ENCODE measurements at regions not wholly inside any gene's neighbourhood (a gene's known extent, or its start where the extent isn't known, plus 50 kb on each side); places are given as distances from the start of the nearest gene placed in this dataset.
A peak's percentile ranks its signal among the peaks of the same experiment; 100 is the strongest.
"Not testable (repeated sequence)": the region's sequence is repeated elsewhere in the genome, so short reads cannot be mapped to it uniquely, and the experiment has no call there.

GRCh38 chrX:113510586-113510985, 670.0 kb upstream of the AMOT start:
- no peaks in the 10 kb centered on the region for H3K36me3 ChIP-seq (ENCODE audit: control insufficient read depth, insufficient read depth, low read length, severe bottlenecking)
- H3K4me3 ChIP-seq (ENCODE audit: low read length): no peak overlapping the region
- peak; percentile 15 for DNase-seq (ENCODE audit: low read depth)
- H3K4me1 ChIP-seq (ENCODE audit: control insufficient read depth, insufficient read depth, low read length): peaks cover 12% of the 10 kb centered on the region
- H3K9ac ChIP-seq (ENCODE audit: low read length): no peak overlapping the region
- H3K9me3 ChIP-seq (ENCODE audit: control insufficient read depth, low read length): no peaks in the 10 kb centered on the region
- no peaks in the 10 kb centered on the region for H3K27me3 ChIP-seq (replicated peaks; ENCODE audit: control insufficient read depth, insufficient read depth, low read length)

DNA sequence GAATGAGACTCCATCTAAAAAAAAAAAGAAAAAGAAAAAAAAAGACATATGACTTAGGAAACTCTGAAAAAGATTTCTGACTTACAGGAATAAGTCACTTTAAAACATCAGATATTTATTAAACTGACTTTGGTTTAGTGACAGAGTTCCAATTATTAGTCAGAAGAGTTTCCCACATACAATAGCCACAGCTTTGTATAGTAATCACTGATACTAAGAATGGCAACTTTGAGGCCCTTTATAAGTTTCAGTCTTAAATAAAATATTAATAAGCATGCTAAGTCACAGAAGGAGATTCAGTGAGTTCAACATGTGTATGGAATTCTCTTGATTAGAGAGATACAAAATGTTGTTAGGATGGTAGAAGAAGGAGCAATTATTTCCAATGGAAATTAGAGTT, 652.3 kb upstream of the AMOT start:
- H3K4me1 ChIP-seq (ENCODE audit: control insufficient read depth, insufficient read depth, low read length): no peaks in the 10 kb centered on the region
- peaks cover 6% of the 10 kb centered on the region for H3K27me3 ChIP-seq (replicated peaks; ENCODE audit: control insufficient read depth, insufficient read depth, low read length)
- no peak for DNase-seq (ENCODE audit: low read depth)
- H3K9me3 ChIP-seq (ENCODE audit: control insufficient read depth, low read length): no peaks in the 10 kb centered on the region
- H3K4me3 ChIP-seq (ENCODE audit: low read length): no peak overlapping the region
- no peaks in the 10 kb centered on the region for H3K36me3 ChIP-seq (ENCODE audit: control insufficient read depth, insufficient read depth, low read length, severe bottlenecking)
- H3K9ac ChIP-seq (ENCODE audit: low read length): no peak overlapping the region

DNA sequence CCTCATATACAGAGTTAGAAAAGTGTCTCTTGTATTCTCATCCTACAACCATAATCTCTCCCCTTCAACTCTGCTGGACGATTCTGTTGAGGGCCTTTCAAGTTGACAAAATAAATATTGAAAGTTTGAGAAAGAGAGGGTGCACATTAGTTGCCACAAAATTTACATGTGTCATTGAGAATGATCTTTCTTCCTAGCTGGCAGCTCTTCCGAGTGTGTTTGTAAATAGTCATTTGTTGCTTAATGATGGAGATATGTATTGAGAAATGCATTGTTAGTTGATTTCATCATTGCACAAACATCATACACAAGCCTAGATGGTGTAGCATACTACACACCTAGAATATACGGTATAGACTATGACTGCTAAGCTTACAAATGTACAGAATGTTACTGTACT, 632.8 kb upstream of the AMOT start:
- Histone ChIP-seq H3K9me3 (ENCODE audit: control insufficient read depth, low read length) (peaks cover 6% of the 10 kb centered on the region), H3K27me3 (replicated peaks; ENCODE audit: control insufficient read depth, insufficient read depth, low read length) (peaks cover 10% of the 10 kb centered on the region), H3K9ac (ENCODE audit: low read length) (peak overlapping the region; percentile 33), H3K4me3 (ENCODE audit: low read length) (no peak overlapping the region), H3K36me3 (ENCODE audit: control insufficient read depth, insufficient read depth, low read length, severe bottlenecking) (no peaks in the 10 kb centered on the region), H3K4me1 (ENCODE audit: control insufficient read depth, insufficient read depth, low read length) (no peaks in the 10 kb centered on the region)
- DNase-seq (ENCODE audit: low read depth): peak; percentile 2

DNA sequence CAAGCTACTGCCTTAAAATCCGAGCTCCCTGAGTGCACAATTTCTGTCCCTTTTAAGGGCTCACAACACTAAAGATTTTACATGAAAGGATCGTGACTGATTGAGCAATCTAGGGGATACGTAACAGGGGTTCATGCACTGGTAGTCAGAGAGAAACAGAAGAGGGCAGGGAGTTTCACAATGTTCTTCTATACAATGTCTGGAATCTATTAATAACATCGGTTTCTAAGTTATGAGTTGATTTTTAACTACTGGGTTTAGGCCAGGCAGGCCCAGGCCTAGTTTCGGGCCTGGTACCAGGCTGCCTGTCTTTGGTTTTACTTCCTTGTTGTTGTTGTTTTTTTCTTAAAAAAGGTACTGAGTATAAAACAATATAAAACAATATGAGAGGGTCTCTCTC, 632.4 kb upstream of the AMOT start:
- peak; percentile 1 for DNase-seq (ENCODE audit: low read depth)
- Histone ChIP-seq H3K27me3 (replicated peaks; ENCODE audit: control insufficient read depth, insufficient read depth, low read length) (peaks cover 10% of the 10 kb centered on the region), H3K9ac (ENCODE audit: low read length) (peak overlapping the region; percentile 33)
- H3K4me1 ChIP-seq (ENCODE audit: control insufficient read depth, insufficient read depth, low read length); H3K4me3 ChIP-seq (ENCODE audit: low read length); H3K9me3 ChIP-seq (ENCODE audit: control insufficient read depth, low read length); H3K36me3 ChIP-seq (ENCODE audit: control insufficient read depth, insufficient read depth, low read length, severe bottlenecking): not testable (repeated sequence)

GRCh38 chrX:113470166-113470565, 629.5 kb upstream of the AMOT start:
- H3K4me1 ChIP-seq (ENCODE audit: control insufficient read depth, insufficient read depth, low read length): no peaks in the 10 kb centered on the region
- H3K9me3 ChIP-seq (ENCODE audit: control insufficient read depth, low read length): no peaks in the 10 kb centered on the region
- H3K9ac ChIP-seq (ENCODE audit: low read length): no peak overlapping the region
- peaks cover 10% of the 10 kb centered on the region for H3K27me3 ChIP-seq (replicated peaks; ENCODE audit: control insufficient read depth, insufficient read depth, low read length)
- H3K36me3 ChIP-seq (ENCODE audit: control insufficient read depth, insufficient read depth, low read length, severe bottlenecking): no peaks in the 10 kb centered on the region
- H3K4me3 ChIP-seq (ENCODE audit: low read length): no peak overlapping the region
- DNase-seq (ENCODE audit: low read depth): no peak

- peaks cover 5% of the 10 kb centered on the region for H3K9me3 ChIP-seq (ENCODE audit: control insufficient read depth, low read length)
- no peaks in the 10 kb centered on the region for H3K4me1 ChIP-seq (ENCODE audit: control insufficient read depth, insufficient read depth, low read length)
- no peaks in the 10 kb centered on the region for H3K36me3 ChIP-seq (ENCODE audit: control insufficient read depth, insufficient read depth, low read length, severe bottlenecking)
- DNase-seq (ENCODE audit: low read depth): no peak
- H3K27me3 ChIP-seq (replicated peaks; ENCODE audit: control insufficient read depth, insufficient read depth, low read length): no peaks in the 10 kb centered on the region
- no peak overlapping the region for H3K9ac ChIP-seq (ENCODE audit: low read length)
- H3K4me3 ChIP-seq (ENCODE audit: low read length): no peak overlapping the region
Measured at GRCh38 chrX:113457719-113458118, 617.1 kb upstream of the AMOT start.

- H3K9me3 ChIP-seq (ENCODE audit: control insufficient read depth, low read length): peaks cover 5% of the 10 kb centered on the region
- H3K9ac ChIP-seq (ENCODE audit: low read length): no peak overlapping the region
- no peak for DNase-seq (ENCODE audit: low read depth)
- H3K4me3 ChIP-seq (ENCODE audit: low read length): no peak overlapping the region
- no peaks in the 10 kb centered on the region for H3K27me3 ChIP-seq (replicated peaks; ENCODE audit: control insufficient read depth, insufficient read depth, low read length)
- H3K36me3 ChIP-seq (ENCODE audit: control insufficient read depth, insufficient read depth, low read length, severe bottlenecking): no peaks in the 10 kb centered on the region
- H3K4me1 ChIP-seq (ENCODE audit: control insufficient read depth, insufficient read depth, low read length): no peaks in the 10 kb centered on the region
Measured at GRCh38 chrX:113455582-113455981, 615.0 kb upstream of the AMOT start.

DNA sequence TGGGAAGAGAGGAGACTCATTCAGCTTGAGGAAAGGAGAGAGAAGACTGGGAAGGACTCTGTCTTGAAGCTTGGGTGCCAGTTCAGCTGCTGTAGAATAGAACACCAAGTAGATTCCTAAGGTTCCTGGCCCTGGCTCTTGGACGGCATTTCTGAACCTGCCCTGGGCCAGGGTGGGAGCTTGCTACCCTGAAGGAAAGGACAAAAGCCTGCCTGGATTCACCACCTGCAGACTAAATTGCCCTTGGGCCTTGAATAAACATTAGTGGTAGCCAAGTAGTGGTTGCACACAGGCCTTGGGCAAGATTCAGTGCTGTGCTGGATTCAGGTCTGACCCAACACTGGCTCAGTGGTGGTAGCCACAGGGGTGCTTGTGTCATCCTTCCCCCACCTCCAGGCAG, 588.4 kb upstream of the AMOT start:
- DNase-seq (ENCODE audit: low read depth): no peak
- no peaks in the 10 kb centered on the region for H3K4me1 ChIP-seq (ENCODE audit: control insufficient read depth, insufficient read depth, low read length)
- H3K27me3 ChIP-seq (replicated peaks; ENCODE audit: control insufficient read depth, insufficient read depth, low read length): no peaks in the 10 kb centered on the region
- H3K9ac ChIP-seq (ENCODE audit: low read length): no peak overlapping the region
- H3K4me3 ChIP-seq (ENCODE audit: low read length): no peak overlapping the region
- H3K36me3 ChIP-seq (ENCODE audit: control insufficient read depth, insufficient read depth, low read length, severe bottlenecking): no peaks in the 10 kb centered on the region
- peaks cover 33% of the 10 kb centered on the region for H3K9me3 ChIP-seq (ENCODE audit: control insufficient read depth, low read length)

DNA sequence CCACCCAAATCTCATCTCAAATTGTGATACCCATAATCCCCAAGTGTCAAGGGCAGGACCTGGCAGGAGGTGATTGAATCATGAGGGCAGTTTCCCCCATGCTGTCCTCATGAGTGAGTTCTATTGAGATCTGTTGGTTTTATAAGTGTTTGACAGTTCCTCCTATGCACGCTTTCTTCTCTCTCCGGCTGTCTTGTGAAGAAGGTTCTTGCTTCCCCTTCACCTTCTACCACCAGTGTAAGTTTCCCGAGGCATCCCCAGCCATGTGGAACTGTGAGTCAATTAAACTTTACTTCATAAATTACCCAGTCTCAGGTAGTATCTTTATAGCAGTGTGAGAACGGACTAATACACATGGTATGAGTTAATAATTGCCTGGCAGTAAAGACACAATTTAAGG, 581.7 kb upstream of the AMOT start:
- H3K4me3 ChIP-seq (ENCODE audit: low read length): no peak overlapping the region
- H3K9me3 ChIP-seq (ENCODE audit: control insufficient read depth, low read length): peaks cover 26% of the 10 kb centered on the region
- no peaks in the 10 kb centered on the region for H3K36me3 ChIP-seq (ENCODE audit: control insufficient read depth, insufficient read depth, low read length, severe bottlenecking)
- H3K27me3 ChIP-seq (replicated peaks; ENCODE audit: control insufficient read depth, insufficient read depth, low read length): no peaks in the 10 kb centered on the region
- DNase-seq (ENCODE audit: low read depth): no peak
- no peaks in the 10 kb centered on the region for H3K4me1 ChIP-seq (ENCODE audit: control insufficient read depth, insufficient read depth, low read length)
- no peak overlapping the region for H3K9ac ChIP-seq (ENCODE audit: low read length)

GRCh38 chrX:113421432-113421831, 580.8 kb upstream of the AMOT start:
- Histone ChIP-seq H3K9me3 (ENCODE audit: control insufficient read depth, low read length) (peaks cover 31% of the 10 kb centered on the region), H3K27me3 (replicated peaks; ENCODE audit: control insufficient read depth, insufficient read depth, low read length) (no peaks in the 10 kb centered on the region), H3K4me3 (ENCODE audit: low read length) (no peak overlapping the region), H3K36me3 (ENCODE audit: control insufficient read depth, insufficient read depth, low read length, severe bottlenecking) (no peaks in the 10 kb centered on the region), H3K4me1 (ENCODE audit: control insufficient read depth, insufficient read depth, low read length) (no peaks in the 10 kb centered on the region), H3K9ac (ENCODE audit: low read length) (no peak overlapping the region)
- DNase-seq (ENCODE audit: low read depth): no peak

GRCh38 chrX:113412106-113412505, 571.5 kb upstream of the AMOT start:
- Histone ChIP-seq H3K9me3 (ENCODE audit: control insufficient read depth, low read length) (peaks cover 14% of the 10 kb centered on the region), H3K9ac (ENCODE audit: low read length) (no peak overlapping the region), H3K4me3 (ENCODE audit: low read length) (no peak overlapping the region), H3K27me3 (replicated peaks; ENCODE audit: control insufficient read depth, insufficient read depth, low read length) (no peaks in the 10 kb centered on the region), H3K4me1 (ENCODE audit: control insufficient read depth, insufficient read depth, low read length) (no peaks in the 10 kb centered on the region), H3K36me3 (ENCODE audit: control insufficient read depth, insufficient read depth, low read length, severe bottlenecking) (no peaks in the 10 kb centered on the region)
- DNase-seq (ENCODE audit: low read depth): no peak

DNA sequence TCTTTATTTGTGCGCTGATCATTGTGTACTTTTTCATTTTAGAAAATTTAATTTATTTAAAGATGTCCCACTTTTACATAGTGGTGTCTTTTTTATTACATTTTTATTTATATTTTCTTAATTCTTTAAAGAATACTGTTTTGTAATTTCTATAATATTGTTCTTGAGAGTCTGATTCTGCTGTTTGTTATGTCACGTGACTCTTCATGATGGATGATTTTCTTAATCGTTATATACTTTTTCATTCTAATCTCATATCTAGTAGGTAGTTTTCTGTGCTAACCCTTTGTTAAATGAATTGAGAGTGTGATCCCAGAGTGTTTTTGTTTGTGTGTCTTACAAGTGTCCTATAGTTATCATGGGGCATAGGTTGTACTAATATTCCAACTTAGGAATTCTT, 568.2 kb upstream of the AMOT start:
- H3K4me1 ChIP-seq (ENCODE audit: control insufficient read depth, insufficient read depth, low read length): no peaks in the 10 kb centered on the region
- no peak overlapping the region for H3K9ac ChIP-seq (ENCODE audit: low read length)
- DNase-seq (ENCODE audit: low read depth): no peak
- peaks cover 11% of the 10 kb centered on the region for H3K9me3 ChIP-seq (ENCODE audit: control insufficient read depth, low read length)
- H3K27me3 ChIP-seq (replicated peaks; ENCODE audit: control insufficient read depth, insufficient read depth, low read length): no peaks in the 10 kb centered on the region
- H3K4me3 ChIP-seq (ENCODE audit: low read length): no peak overlapping the region
- no peaks in the 10 kb centered on the region for H3K36me3 ChIP-seq (ENCODE audit: control insufficient read depth, insufficient read depth, low read length, severe bottlenecking)
